ENCODE measurements at regions not wholly inside any gene's neighbourhood (a gene's known extent, or its start where the extent isn't known, plus 50 kb on each side); places are given as distances from the start of the nearest gene placed in this dataset.

- no peak for TF ChIP-seq POLR2A (IDR thresholded peaks at IDR 0.05; ENCODE audit: low read length)
- TF ChIP-seq GATA1 (IDR thresholded peaks at IDR 0.05; ENCODE audit: low read depth, low read length) = no peak
These were observed 138.8 kb upstream of the BANK1 start for GRCh38 chr4:101651778-101652177.
